PFSK-1 (cell line): ENCODE measurements at regions not wholly inside any gene's neighbourhood (a gene's known extent, or its start where the extent isn't known, plus 50 kb on each side); places are given as distances from the start of the nearest gene placed in this dataset.

Experiments used
- FOXP2 ChIP-seq: optimal IDR thresholded peaks from 2 replicates; pipeline ENCODE3; 2011; ENCODE audit warnings: borderline replicate concordance, control low read depth, inconsistent platforms; ENCODE audit not compliant: insufficient read depth; ENCODE audit errors: extremely low read length, extremely low read depth
- POLR2AphosphoS5 ChIP-seq: IDR thresholded peaks from 2 replicates; pipeline ENCODE4 v1.6.1; 2012; ENCODE audit warnings: low read depth, mild to moderate bottlenecking, control low read depth, low read length, moderate library complexity
- REST ChIP-seq, 2 experiments: IDR thresholded peaks; 2 replicates each; pipeline versions ENCODE4 v1.6.1 to v1.8.0; 2011 to 2012; ENCODE audit warnings: low read depth in 2 of 2, low read length in 2 of 2, control low read depth in 1 of 2, inconsistent platforms in 1 of 2, mild to moderate bottlenecking in 1 of 2, moderate library complexity in 1 of 2; ENCODE audit not compliant: insufficient read depth in 1 of 2
- SIN3A ChIP-seq: IDR thresholded peaks from 2 replicates; pipeline ENCODE4 v1.6.1; 2012; ENCODE audit warnings: mild to moderate bottlenecking, low read length, moderate library complexity, borderline replicate concordance; ENCODE audit not compliant: insufficient read depth
- TAF1 ChIP-seq: IDR thresholded peaks from 2 replicates; pipeline ENCODE4 v1.6.1; 2012; ENCODE audit warnings: low read length, control low read depth, borderline replicate concordance; ENCODE audit not compliant: insufficient read depth

DNA sequence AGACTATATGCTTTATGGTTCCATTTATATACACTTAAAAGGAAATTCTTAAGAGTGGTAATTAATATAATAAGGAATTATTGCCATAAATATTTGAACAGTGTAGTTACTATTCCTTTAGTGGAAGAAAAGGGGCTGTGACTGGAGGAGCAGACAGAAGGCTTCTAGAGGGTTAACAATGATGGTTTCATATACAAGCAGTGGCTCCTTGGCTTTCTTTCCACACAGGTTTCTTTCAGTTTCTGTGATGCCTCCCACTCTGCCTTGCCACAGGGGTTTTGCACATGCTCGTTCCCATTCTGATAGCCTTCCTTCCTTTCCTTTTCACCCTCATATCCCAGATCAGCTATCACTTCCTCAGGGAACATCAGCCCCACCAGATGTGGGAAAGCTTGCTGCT, 108.8 kb upstream of the LYSMD4 start:
- TF ChIP-seq FOXP2 (no peak), REST (IDR thresholded peaks at IDR 0.05; ENCODE audit: insufficient read depth in 1 of 2, low read depth in 2 of 2, low read length in 2 of 2) (no peak), POLR2AphosphoS5 (no peak), TAF1 (no peak), SIN3A (no peak)

DNA sequence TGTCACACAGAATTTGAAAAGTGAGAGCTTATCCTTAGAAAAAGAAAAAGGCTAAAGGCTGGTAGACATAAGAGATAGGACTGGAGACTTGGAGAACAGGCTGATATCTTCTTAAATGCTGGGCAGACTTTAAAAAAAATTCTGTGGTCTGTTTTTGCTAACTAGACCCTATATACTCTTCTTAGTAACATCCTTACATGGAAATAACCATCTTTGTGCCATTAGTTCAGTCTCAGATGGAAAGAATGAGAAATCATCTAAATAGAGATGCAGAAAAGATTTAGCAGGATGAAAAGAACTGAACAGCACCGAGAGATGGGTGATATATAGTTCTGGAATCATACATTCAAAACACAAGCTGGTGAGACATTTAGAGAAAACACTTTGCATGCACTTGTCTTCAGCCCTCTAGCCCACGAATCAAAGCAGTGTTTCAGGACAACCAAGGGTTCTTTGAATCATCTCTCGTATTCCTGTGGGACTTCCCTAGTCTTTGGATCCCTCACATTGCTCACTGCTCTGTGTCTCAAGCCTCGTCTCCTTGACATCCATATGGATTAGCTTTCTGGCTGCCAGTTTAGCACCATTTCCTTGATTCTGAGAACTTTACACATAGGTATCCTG, 93.0 kb upstream of the LYSMD4 start:
- no peak for TF ChIP-seq FOXP2
- TF ChIP-seq REST (IDR thresholded peaks at IDR 0.05; ENCODE audit: insufficient read depth in 1 of 2, low read depth in 2 of 2, low read length in 2 of 2): no peak
- TF ChIP-seq TAF1: no peak
- no peak for TF ChIP-seq SIN3A
- TF ChIP-seq POLR2AphosphoS5: no peak

GRCh38 chr15:99823346-99823745, 90.1 kb upstream of the LYSMD4 start:
- TF ChIP-seq REST (IDR thresholded peaks at IDR 0.05; ENCODE audit: insufficient read depth in 1 of 2, low read depth in 2 of 2, low read length in 2 of 2) (no peak), SIN3A (no peak), TAF1 (no peak), FOXP2 (no peak), POLR2AphosphoS5 (no peak)

DNA sequence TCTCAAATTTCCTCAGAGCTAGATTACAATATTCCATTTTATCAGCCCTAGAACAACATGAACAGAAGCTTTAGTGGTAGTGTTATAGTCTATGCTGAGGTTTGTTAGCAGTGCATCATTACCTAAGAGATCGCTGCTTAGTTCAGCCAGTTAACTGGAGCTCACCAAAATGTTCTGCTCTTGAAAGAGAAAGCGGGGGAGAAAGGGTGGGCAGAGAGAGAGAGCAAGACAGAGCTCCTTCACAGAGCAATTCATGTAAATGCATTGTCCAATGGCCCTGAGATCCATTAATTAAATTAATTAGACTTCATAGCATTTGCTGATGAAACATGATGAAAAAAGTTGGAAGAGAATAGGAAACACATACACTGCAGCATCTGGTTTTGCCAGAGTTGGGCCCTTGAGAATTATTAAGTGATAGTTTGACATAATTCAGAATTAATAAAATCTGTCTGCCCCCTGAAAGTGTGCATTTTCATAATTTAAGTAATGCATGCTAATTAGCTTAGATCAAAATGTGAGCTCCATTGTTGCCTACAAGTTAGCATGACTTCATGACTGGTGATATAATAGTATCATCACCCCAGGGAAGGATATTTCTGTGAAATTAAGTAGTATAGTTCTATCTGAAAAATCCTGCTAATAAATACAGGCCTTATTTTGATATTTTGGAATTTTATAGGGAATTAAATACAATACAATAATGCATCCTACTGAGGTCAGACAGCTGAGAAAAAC, 86.9 kb upstream of the LYSMD4 start:
- no peak for TF ChIP-seq REST (IDR thresholded peaks at IDR 0.05; ENCODE audit: insufficient read depth in 1 of 2, low read depth in 2 of 2, low read length in 2 of 2)
- TF ChIP-seq POLR2AphosphoS5: no peak
- no peak for TF ChIP-seq FOXP2
- TF ChIP-seq TAF1: no peak
- no peak for TF ChIP-seq SIN3A
